NCI-H187 (cell line): ENCODE measurements at regions not wholly inside any gene's neighbourhood (a gene's known extent, or its start where the extent isn't known, plus 50 kb on each side); places are given as distances from the start of the nearest gene placed in this dataset.

Experiments
- DNase-seq, 2 experiments: peaks; one replicate each; lab custom pipeline; 2025; lab: John Stamatoyannopoulos, UW

DNA sequence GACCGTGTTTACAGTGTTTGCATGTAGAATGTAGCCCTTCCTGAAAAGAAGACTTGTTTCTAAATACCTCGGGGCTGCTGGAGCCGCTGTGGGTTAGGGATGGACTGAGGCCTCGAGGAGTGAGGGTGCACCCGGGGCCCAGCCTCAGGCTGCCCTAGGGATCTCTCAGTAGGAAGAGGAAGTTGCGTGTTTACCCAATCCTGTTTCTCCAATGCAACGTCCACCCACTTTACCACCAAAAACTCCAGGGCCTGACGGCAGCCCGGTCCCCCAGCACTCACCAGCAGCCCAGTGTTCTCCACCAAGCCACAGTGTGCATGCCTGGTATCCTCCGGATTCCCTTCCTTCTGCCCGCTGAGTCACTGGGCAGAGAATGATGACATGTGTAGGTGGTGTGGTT lies 255.8 kb downstream of the GLI2 start:
- no peak for DNase-seq

- DNase-seq = no peak
Observed at GRCh38 chr2:120992791-120993555, 257.3 kb downstream of the GLI2 start.

- DNase-seq = no peak
Observed at GRCh38 chr2:120993661-120994060, 258.0 kb downstream of the GLI2 start.

GRCh38 chr2:120994301-120994995 lies 258.8 kb downstream of the GLI2 start:
- no peak for DNase-seq

DNA sequence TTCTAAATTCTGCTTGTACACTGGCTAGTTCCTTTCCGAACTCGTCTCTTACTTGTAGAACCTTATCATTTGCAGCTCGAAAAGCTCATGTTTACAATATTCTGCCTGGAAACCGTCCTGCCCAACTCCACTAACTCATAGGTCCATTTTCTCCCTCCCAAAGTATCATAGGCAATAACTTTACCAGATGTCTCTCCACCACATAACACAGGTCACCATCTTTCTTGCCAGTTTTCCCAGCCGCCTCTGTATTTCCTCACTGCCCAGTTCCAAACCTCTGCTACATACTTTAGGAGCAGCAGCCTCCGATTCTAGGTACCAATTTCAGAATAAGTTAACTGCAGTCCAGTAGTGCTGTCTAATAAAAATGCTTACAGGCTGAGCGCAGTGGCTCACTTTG lies 259.5 kb downstream of the GLI2 start:
- DNase-seq = no peak

DNA sequence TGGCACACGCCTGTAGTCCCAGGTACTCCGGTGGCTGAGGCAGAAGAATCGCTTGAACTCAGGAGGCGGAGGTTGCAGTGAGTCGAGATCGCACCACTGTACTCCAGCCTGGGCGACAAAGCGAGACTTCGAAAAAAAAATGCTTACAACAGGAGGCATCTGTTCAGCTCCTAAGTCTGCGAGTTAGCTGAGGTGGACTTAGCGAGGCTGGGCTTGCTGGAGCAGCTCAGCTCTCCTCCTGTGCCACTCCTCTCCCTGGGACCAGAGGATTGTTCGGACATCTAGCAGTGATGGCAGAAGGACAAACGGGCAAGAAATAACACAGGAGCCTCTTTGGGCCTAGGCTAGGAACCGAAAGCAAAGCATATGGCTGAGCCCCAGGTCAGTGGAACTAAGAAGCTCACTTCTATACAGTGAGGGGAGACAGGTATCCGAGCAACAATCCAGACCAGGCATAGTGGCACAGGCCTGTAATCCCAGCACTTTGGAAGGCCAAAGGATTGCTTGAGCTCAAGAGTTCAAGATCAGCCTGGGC lies 260.1 kb downstream of the GLI2 start:
- no peak for DNase-seq

GRCh38 chr2:120999377-121000097 lies 263.9 kb downstream of the GLI2 start:
- DNase-seq = no peak

- DNase-seq = no peak
Observed at GRCh38 chr2:121000804-121001203, 265.1 kb downstream of the GLI2 start.

- DNase-seq = no peak
Observed at GRCh38 chr2:121001641-121002040, 266.0 kb downstream of the GLI2 start.

GRCh38 chr2:121002597-121002996 lies 266.9 kb downstream of the GLI2 start:
- no peak for DNase-seq

DNA sequence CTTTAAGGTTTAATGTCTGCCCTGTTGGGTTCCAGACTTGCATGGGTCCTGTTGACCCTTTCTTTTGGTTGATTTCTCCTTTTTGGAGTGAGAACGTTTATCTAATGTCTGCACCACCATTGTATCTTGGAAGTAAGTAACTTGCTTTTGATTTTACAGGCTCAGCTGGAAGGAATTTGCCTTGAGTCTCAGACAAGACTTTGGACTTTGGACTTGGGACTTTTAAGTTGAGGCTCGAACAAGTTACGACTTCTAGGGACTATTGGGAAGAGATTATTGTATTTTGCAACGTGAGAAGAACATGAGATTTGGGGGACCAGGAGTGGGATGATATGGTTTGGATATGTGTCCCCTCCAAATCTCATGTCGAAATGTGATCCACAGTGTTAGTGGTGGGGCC lies 267.7 kb downstream of the GLI2 start:
- DNase-seq = no peak

DNA sequence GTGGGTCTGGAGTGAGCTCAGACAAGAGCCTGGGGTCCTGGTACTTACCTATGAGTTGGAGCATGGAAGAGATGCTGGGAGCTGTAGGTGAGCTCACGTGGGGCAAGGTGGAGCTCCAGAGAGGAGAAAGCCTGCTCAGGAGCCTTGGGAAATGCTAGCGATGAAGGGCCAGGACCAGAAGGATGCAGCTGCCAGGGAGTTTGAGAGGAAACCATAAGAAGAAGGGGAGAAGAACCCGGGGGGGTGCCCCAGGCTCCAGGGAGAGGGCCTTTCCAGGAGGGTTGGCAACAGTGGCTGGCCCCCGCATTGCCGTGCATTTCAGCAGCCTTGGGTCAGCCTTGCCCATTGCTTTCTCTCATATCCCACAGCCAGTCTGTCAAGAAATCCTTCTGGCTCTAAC lies 268.7 kb downstream of the GLI2 start:
- no peak for DNase-seq

- no peak for DNase-seq
Observed at GRCh38 chr2:121004950-121005349, 269.3 kb downstream of the GLI2 start.

- DNase-seq = no peak
Observed at GRCh38 chr2:121005453-121005852, 269.8 kb downstream of the GLI2 start.

- no peak for DNase-seq
Observed at GRCh38 chr2:121006743-121007489, 271.2 kb downstream of the GLI2 start.

- DNase-seq = no peak
Observed at GRCh38 chr2:121007490-121007853, 271.8 kb downstream of the GLI2 start.

- DNase-seq = no peak
Observed at GRCh38 chr2:121008975-121009374, 273.3 kb downstream of the GLI2 start.

- no peak for DNase-seq
Observed at GRCh38 chr2:121010998-121011397, 274.0 kb downstream of the TFCP2L1 start.

DNA sequence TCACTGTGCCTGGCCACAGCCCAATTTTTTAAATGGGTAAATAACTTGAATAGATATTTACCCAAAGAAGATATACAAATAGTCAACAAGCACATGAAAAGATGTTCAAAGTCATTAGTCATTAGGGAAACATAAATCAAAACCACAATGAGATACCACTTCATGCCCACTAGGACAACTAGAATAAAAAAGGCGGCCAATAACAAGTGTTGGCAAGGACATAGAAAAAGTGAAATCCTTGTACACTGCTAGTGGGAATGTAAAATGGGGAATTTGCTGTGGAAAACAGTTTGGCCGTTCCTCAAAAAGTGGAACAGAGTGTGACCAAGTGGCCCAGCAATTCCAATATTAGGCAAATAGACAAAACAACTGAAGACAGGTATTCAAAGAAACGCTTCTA lies 270.1 kb downstream of the TFCP2L1 start:
- DNase-seq = no peak

DNA sequence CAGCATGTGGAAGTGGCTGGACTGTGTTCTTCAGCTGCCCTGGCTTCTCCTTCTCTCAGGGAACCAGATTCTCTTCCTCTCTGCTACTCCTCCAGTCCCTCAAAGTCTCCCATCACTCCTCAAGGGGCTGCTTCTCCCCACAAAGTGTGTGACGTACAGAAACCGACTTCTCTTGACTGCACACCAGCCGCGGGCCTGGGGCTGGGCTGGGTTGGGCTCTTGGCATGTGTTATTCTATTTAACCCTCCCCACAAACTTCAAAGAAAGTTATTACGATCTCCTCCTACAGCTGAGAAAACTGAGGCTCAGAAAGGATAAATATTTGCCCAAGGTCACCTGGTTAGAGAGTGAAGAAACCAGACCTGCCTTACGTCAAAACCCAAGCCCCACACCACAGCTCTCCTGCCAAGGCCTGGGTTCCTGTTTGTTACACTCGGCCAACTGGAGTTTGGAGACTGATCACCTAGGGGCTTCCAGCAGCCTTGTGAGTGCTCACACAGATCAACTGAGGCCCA lies 269.0 kb downstream of the TFCP2L1 start:
- DNase-seq = no peak

GRCh38 chr2:121017396-121017795 lies 267.6 kb downstream of the TFCP2L1 start:
- no peak for DNase-seq
